NCI-H1105 treated with DMSO at 0.1 percent for 48 hours (cell line): ENCODE measurements at regions not wholly inside any gene's neighbourhood (a gene's known extent, or its start where the extent isn't known, plus 50 kb on each side); places are given as distances from the start of the nearest gene placed in this dataset.

Experiments
- DNase-seq: peaks from one replicate; lab custom pipeline; 2025; lab: John Stamatoyannopoulos, UW

DNA sequence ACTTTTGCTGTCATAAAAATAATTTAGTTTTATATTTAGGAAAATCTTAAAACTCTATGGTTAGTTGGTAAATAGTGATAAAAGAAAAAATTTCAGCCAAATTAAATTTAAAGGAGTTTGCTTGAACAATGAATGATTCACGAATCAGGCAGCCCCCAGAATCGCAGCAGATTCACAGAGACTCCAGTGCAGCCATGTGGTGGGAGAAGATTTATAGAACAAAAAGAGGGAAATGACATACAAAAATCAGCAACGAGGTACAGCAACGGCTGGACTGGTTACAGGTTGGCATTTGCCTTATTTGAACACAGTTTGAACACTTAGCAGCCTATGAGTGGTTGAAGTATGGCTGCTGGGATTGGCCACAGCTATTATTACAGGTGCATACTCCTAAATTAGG, 96.4 kb upstream of the MYCBP2 start:
- no peak for DNase-seq

DNA sequence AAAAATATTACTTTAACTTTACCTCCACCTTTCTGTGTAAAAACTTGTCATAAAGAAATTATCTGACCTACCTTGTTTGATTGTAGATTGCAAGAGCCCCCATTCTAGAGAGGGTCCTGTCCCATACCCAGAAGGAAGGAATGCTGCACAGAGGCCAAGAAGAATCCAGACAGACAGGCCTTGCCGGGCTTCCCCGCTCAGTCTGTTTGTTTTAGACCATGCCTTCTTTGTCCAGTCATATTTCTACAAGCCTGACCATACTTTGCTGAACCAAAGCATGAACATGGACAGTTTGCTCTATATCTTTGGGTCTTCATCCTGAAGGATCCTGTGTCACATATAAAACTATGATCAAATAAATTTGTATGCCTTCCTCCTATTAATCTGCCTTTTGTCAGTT, 95.8 kb upstream of the MYCBP2 start:
- no peak for DNase-seq

DNA sequence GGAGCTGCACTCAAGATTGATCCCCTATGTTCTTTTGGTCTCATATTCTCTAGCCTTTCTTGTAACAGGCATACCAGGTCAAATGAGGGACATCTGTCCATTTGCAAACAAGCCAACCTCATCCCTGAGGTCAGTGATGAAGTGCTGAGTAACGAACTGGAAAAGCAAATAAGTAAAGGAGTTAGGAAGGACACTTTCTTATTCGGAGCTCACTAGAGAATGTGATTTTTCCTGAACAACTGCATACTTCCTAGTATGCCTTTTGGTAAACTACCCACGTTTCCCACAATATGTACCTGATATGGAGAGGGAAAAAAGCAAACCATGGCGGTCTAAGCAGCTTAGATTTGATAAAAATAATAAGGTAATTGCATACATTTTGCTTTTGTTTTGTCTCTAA, 91.0 kb upstream of the MYCBP2 start:
- no peak for DNase-seq

DNA sequence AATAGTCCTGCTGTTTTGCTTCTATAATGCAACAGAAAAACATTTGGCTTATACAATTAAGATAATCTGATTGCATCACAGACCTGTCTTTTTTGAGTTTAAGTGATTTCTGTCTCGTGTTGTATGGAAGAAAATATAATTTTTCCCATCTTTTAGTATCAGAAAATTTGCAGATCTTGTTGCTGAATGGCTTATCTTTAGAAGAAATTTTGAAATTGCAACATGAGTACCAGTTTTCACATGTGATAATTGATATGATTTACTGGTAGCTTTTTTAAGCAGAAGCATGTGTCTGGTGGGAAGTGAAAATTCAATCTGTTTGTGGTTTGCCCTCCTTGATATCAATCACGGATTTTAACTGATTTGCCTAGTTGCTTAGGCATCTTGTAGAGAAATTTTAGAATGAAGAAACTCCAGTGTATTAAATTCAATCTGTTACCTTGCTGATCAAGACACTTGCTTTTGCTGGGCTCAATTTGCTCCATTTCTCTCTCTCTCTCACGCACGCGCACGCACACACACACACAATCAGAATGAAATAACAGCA, 89.8 kb upstream of the MYCBP2 start:
- no peak for DNase-seq

DNA sequence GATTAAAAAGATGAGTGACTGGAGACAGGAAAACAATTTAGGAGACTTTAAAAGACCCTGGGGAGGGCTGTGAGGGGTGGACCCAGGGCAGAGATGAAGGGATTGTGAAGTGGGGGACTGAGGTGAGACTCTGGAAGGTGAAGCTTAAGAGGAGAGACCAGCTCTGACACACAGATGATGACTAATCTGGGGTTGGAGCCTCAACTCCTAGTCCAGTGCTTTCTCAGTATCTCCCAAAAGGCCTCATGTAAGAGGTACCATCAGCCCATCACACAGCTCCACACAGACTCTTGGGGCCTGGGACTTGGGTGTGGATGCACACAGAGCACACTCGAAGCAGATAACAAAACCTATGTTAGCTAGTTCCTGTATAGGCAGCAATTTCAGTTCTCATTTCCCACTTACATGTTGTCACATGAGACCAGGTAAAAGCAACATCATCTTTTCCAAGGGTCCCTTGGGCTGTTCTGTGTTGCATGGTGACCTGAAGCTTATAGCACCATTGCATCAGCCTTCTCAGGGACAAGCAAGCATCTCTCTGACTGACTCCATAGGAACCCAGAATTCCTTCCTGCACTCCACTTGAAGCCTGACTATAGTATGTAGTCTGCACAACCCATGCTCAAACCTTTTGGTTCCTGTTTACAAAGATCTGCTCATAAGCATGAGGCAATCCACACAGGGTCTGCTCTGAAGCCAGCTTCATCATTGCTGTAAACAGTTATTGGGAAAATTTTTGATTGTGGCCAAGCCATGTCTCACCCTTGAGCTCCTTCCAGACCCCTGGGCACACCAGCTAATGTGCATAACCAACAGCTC, 88.6 kb upstream of the MYCBP2 start:
- DNase-seq = no peak

DNA sequence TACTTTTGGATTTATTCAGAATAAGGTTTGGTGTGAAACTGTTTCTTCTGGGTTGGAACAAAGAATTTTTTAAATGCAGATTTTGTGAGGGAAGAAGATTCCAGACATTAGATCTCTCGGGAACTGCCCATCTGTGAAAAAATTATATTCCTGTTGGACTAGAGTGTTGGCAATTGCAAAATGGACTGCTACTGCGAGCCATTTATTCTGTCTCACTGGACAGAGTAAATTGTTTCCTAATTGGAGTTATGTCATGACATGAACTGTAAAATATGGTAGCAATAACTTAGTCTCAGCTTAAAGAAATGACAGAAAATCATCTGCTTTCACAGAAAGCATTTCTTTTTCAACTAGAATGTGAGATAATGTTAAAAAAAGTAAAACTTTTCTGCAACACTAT, 86.0 kb upstream of the MYCBP2 start:
- DNase-seq = no peak

DNA sequence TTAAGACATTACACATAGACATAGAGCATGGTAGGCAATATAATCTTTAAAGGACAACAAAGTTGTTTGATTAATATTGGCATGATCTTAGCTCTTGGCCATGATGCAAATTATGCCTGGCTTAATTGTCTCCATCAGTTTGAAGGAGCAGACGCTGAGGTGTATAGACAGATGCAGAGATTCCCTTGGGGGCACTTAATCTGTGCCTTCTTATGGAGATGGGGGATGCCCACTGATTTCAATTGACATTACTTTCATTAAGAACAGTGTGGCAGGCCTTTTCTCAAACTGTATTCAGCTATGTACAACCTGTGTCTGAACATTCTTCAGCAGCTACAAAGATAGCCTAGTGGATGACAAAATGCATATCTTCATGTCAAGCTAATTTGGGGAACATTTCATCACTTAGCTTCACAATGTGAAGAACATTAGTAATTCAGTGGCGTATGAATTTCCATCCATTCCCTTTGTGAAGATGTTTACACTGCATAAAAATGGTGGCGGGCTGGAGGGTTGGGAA, 85.3 kb upstream of the MYCBP2 start:
- no peak for DNase-seq

DNA sequence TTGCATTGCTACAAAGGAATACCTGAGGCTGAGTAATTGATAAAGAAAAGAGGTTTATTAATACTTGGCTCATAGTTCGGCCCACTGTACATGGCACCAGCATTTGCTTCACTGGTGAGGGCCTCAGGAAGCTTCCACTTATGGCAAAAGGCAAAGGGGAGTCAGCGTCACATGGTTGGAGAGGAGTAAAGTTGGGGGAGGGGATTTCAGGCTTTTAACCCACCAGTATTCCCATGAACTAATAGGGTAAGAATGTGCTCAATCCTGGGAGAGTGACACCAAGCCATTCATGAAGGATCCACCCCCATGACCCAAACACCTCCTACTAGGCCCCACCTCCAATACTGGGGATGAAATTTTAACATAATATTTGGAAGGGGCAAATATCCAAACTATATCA, 82.5 kb upstream of the MYCBP2 start:
- no peak for DNase-seq

DNA sequence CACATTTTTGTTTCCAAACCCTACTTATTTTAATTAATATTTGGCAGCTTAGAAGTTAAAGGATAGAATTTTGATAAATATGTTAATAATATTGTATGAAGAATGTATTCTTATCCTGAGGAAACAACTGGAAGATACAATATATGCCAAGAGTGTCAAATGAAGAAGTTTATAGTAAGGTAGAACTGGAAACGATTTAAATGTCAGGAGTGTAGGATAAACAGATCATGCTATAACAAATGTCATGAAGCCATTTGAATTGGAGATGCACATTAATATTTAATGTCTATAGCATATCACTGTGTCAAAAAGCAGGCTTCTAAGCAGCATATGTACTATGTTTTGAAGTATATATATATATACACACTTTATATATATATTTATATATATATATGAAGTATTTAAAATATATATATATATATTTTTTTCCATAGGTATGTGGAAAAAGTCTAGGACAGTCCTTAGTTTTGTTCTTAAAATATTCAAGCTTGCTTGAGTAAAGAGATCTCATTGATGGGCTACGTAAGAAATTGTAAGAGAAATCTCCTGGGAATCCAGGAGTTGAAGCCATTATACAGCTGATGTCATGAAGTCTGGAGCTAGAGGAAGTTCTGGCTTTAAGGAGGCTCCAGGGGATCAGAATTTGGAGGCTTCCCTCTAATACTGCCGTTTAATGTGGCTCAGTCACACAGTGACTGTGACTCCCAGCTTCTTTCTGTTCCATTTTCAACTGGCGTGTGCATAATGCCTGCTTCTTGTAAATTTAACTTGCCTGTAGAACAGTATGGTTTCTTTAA, 79.9 kb upstream of the MYCBP2 start:
- DNase-seq = no peak

DNA sequence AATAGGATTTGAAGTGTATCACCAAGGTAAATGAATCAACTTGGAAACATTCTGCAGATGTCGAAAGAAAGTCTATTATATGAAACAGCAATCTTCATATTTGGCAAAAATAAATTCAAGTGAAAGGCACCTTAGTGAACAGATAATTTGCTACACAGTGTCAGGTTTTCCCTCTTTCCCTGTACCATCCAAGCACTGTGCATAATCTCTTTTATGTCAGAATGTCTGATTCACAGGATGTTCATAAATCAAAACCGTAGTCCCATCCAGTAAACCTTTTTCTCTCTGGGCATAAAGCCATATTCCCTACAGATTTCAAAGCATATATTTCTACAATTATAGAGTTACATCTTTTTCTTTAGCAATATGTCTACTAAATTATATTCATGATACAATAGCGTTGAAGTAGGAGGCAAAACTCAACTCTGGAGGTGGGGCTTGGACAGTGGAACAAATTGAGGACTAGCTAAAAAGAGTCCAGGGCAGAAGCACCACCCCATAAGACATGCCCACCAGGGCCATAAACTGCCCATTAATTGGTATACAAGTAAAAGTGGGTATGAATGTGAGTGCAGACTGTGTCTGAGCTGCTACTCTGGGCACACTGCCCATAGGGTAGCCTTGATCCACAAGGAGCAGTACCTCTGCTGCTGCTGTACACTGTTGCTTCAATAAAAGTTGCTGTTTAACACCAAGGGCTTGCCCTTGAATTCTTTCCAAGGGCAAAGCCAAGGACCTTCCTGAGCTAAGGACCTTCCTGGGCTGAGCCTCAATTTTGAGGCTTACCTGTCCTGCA, 72.1 kb upstream of the MYCBP2 start:
- DNase-seq = no peak

DNA sequence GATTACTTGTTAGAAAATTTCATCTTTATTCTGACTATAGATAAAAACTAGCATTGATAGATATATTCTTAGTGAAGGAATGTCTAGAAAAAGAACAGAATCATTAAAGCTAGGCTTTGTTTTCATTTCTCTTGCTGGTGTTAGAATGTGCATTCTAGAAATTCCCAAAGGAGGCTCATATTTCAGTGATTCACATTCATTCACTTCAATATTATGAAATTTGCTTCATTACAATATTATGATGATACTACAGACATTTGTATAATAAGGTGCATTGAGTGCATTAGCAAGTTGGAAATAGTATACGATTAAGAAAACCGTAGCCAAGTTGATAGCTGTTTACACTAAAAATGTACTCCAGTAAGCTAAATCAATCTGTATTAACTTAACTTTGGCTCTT, 70.7 kb upstream of the MYCBP2 start:
- no peak for DNase-seq

DNA sequence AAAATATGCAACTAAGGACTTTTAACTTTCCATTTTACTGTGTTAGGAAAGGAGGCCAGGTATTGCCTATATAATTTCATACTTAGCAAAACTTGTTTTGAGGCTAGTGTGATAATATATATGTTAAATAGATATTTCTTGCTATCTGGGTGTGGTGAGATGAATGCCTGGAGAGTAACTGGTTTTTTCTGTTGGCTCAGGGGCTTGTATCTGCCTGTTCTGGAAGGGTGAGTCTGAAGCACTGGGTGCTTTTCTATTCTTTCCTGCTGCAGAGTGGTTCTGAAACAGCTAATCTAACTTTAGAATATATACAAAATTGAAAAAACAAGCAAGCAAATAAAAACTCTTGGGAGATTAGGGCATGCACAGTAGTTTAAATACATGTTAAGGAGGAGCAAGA, 64.6 kb upstream of the MYCBP2 start:
- no peak for DNase-seq

DNA sequence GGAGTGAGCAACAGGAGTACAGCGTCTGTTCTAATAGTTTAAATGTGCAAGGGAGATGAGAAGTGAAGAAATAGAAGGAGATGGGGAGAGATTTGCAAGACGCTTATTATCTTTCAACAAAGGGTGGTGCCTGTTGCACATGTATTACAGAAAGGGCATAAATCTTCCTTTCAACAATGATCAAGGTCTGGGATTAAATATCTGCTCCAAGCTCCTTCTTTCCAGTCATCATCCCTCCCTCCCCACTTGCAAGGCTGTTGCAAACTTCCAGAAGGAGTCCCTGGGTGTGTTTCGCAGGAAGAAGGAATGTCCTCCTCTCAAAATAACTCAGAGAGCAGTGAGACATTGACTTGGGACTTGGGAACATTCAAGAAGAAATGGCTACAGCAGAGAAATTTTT, 63.5 kb upstream of the MYCBP2 start:
- no peak for DNase-seq

DNA sequence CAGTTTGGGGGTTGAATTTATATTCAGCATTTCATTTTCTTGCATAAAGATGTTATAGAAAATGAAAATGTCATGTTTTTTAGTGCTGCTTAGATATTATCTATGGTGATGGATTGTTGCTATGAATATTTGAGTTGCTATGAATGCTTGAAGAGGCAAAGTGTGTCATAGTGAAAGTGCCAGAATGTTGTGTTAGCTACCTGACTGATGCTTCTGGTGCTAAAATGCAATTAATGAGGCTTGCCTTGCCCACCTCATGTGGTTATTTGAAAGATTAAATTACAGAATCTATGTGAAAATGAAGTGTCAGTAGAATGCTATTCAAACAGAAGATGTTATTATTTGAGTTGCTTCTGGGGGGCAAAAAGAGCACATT, 62.7 kb upstream of the MYCBP2 start:
- no peak for DNase-seq

DNA sequence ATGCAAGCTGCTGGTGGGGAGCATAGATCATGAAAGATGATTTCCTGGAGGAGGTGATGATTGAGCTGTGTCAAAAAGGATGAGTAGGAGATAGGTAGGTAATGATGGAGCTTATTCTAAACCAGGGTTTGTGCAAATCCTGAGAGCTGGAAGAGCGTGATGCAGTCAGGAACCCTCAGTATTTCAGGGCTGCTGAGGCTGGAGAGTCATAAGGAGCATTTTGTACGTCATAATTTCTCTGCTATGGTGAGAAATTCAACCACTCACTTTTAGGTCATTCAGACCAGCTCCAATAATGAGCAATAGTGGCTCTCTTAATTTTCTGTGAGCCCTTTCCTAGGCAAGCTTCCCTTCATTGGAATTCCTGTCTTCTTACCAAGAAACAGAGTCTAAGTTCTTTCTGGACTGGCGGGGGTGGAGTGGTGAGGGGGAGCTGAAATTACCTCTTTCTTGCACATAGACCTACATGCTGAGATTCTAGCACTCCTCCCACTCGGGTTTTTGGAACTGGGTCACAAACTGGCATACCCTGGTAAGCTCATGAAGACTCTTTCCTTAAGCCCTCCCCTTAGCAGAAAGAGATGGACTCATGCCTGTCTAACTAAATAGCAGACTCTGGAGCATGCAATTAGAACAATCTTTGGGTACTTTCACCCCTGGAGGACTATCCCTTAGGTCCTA, 62.2 kb upstream of the MYCBP2 start:
- DNase-seq = no peak

DNA sequence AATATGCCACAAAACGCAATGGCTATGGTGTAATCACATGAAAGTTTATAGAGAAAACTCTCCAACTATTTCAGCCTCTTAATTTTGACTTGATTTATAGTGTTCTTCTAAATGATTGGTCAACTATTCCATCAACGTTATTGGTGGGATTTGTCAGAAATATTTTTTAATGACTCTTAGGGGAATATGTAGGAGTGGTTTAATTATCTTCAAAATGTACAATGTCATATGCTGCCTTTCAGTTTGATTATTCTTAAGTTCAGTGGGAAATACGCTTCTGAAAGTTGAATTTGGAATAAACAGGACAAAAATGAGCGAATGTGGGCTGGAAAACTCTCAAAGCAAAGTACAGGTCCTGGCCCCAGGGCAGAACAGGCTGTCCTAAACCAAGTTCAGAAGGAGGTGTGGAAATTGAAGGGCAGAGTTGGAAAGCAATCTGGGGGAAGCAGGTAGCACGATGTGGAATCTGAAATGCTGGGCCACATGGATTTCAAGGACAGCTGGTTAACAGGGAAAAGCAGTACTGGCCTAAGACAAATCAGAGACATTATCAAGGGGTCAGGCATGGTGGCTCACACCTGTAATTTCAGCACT, 60.8 kb upstream of the MYCBP2 start:
- no peak for DNase-seq

DNA sequence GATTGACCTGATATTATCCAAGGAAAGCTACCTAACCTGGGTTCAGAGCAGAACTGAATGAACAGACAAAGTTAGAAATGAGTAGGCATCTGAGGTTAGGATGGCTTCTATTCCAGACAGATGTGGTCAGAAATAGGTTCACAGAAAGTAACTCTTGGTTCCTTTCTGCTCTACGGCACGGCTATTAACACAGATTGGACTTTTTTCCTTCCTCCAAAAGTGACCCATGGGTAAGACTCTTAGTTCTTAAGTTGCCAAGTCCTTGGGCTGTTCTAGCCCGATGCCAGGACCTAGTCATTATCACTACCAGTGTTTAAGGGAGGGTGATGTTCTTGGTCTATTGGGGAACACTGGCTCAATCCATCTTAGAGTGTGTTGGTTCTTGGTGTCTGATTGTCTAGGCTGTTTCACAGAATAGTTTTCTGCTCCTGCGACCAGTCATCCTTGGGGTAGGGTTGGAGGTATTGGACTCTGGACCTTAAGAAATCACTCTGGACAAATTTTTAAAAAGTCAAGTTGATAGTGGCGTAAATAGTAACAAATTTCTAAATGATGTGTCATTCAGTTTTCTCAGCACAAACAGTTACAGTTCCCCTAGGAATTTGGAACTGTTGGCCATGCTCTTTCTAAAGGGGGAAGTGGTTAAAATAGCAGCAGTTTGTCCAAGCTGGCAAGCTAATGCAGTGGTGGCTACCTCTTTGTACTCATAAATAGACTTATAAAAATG, 60.1 kb upstream of the MYCBP2 start:
- no peak for DNase-seq

DNA sequence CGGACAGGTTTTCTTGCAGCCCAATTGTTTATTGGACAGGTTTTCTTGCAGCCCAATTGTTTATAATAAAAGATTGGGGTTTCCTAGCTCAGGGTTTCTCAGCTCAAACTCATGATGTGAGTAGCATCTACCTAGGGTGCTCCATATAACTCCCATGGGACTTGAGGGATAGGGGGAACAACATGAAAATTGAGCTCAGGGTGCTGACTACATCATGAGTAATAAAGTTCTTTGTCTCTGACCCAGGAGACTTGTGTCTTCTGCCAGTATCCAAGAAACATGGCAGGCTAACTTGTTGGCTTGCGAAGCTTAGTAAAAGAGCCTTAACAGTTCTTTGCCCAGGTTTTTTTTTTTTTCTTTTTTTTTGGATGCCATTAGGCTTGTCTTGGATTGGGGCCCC, 59.2 kb upstream of the MYCBP2 start:
- DNase-seq = no peak

DNA sequence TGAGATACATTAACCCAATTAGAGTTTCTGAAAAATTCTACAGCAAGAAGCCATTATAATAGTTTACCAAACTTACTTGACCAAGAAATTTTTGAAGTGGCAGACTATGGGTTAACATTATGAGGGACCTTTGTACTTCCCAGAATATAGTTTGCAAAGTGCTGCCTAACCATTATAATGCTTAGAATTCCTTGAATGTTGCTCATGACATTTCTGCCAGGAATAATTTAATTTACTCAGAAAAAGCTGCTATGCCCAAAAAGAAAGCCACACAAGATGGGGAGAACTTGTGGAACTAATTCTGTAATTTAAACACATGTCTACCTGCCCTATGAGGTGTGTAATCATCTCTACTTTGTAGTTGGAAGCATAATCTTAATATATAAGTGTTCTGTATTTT, 58.1 kb upstream of the MYCBP2 start:
- no peak for DNase-seq

DNA sequence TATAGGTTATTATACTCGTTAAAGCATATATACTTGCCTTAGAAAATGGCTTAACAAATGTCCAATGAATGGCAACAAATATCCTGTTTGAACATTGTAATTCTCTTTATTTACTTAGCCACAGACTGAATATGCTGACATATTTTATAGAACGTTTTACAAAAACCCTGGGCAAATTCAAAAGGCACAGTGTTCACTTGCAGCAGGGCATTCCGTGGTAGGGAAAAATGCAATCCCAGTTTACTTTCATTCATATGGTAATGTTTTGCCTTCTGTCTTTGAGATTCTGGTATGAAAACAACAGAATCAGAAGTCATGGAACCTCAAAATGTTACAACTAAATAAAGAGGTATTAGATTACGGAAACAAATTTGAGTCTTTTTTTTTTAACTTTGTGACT, 56.2 kb upstream of the MYCBP2 start:
- no peak for DNase-seq

DNA sequence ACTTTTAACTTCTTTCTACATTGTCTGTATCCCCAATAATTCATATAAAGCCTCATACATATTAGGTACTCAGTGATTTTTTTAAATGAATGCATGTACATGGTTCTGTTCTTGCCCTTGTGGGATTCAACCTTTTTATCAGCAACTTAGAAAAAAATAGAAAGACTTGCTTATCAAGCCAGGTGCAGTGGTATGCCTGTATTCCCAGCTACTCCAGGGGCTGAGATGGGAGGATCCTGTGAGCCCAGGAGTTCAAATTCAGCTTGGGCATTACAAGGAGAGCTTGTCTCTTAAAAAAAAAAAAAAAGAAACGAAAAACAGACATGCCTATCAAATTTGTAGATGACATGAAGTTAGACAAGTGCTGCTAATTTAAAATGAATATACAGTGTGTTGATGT, 54.2 kb upstream of the MYCBP2 start:
- no peak for DNase-seq
